Breast epithelium (tissue), 4 donors: ENCODE measurements at regions not wholly inside any gene's neighbourhood (a gene's known extent, or its start where the extent isn't known, plus 50 kb on each side); places are given as distances from the start of the nearest gene placed in this dataset.

Source experiments
- DNase-seq, 2 donors: peaks; one replicate each; pipeline ENCODE4 v3.0.0-alpha.2; 2019; ENCODE audit warnings: low spot score in 2 of 2
- H3K27ac ChIP-seq, 2 donors: fragments of 200-600 bp; sonication (generic) in 1 of 2; one replicate each; pipeline ENCODE4 v1.5.1; 2016 to 2019; ENCODE audit warnings: mild to moderate bottlenecking in 1 of 2
- H3K27me3 ChIP-seq, 2 donors: fragments of 200-600 bp; sonication (generic) in 1 of 2; one replicate each; pipeline versions ENCODE4 v1.5.1 to v1.6.0; 2017 to 2019; ENCODE audit warnings: control low read depth in 1 of 2, mild to moderate bottlenecking in 1 of 2
- H3K36me3 ChIP-seq: fragments of 200-600 bp; one replicate; pipeline ENCODE4 v1.5.1; 2019
- H3K4me1 ChIP-seq, 2 donors: fragments of 200-600 bp; sonication (generic); one replicate each; pipeline ENCODE4 v1.5.1; 2016 to 2019; ENCODE audit warnings: control low read depth in 1 of 2
- H3K4me3 ChIP-seq, 3 donors: fragments of 200-600 bp; sonication (generic); 1 replicate in 2 of 3; 2 replicates in 1 of 3; pipeline ENCODE4 v1.5.1; 2016 to 2019; ENCODE audit warnings: mild to moderate bottlenecking in 3 of 3, moderate library complexity in 2 of 3
- H3K9me3 ChIP-seq, 2 donors: fragments of 200-600 bp; sonication (generic) in 1 of 2; one replicate each; pipeline ENCODE4 v1.5.1; 2016 to 2019; ENCODE audit warnings: control low read depth in 1 of 2
- POLR2A ChIP-seq: fragments of 450-650 bp; IDR thresholded peaks from one replicate; pipeline ENCODE4 v1.6.1; 2016; ENCODE audit warnings: antibody characterized with exemption, mild to moderate bottlenecking, moderate library complexity
- POLR2AphosphoS5 ChIP-seq, 3 donors: sonication (generic); formaldehyde crosslinking; IDR thresholded peaks; one replicate each; pipeline ENCODE4 v1.6.1; 2017; ENCODE audit warnings: antibody characterized with exemption in 3 of 3
- intact Hi-C: fragments of 100-400 bp; cut with DNase I; formaldehyde crosslinking; loops from one replicate; pipeline ENCODE4 v1.15.1; 2023; ENCODE audit warnings: low total_unique reads
- TF ChIP-seq, protein P1 (sequence below), 3 donors: fragments of 450-650 bp; IDR thresholded peaks; one replicate each; pipeline ENCODE4 v1.5.1; 2016 to 2017; ENCODE audit warnings: antibody characterized with exemption in 3 of 3, mild to moderate bottlenecking in 3 of 3, moderate library complexity in 3 of 3

DNA sequence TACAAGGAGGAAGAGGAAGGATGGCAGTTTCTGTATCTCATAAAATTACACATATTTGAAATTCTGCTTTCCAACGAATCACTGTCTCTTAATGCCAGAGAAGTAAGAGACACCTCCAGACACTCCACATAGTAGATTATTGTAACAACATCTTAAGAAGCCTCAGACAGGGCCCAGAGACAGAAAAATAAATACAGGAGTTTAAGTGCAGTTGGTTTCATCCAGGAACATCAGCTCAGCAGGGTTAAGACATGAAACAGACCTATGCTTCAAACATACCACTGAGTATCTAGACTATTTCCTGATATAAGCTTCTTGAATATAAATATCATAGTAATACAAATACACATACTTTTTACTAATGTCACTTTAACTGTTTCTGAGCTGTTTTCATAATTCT, 290.3 kb downstream of the ADAMTS20 start:
- Histone ChIP-seq H3K4me1 (no peaks in the 10 kb centered on the region), H3K36me3 (no peaks in the 10 kb centered on the region), H3K4me3 (no peak overlapping the region), H3K9me3 (no peaks in the 10 kb centered on the region), H3K27me3 (no peaks in the 10 kb centered on the region), H3K27ac (no peak overlapping the region)
- intact Hi-C loops = no loop called here
- DNase-seq = no peak
- TF ChIP-seq, protein P1, sequence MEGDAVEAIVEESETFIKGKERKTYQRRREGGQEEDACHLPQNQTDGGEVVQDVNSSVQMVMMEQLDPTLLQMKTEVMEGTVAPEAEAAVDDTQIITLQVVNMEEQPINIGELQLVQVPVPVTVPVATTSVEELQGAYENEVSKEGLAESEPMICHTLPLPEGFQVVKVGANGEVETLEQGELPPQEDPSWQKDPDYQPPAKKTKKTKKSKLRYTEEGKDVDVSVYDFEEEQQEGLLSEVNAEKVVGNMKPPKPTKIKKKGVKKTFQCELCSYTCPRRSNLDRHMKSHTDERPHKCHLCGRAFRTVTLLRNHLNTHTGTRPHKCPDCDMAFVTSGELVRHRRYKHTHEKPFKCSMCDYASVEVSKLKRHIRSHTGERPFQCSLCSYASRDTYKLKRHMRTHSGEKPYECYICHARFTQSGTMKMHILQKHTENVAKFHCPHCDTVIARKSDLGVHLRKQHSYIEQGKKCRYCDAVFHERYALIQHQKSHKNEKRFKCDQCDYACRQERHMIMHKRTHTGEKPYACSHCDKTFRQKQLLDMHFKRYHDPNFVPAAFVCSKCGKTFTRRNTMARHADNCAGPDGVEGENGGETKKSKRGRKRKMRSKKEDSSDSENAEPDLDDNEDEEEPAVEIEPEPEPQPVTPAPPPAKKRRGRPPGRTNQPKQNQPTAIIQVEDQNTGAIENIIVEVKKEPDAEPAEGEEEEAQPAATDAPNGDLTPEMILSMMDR (IDR thresholded peaks at IDR 0.05) = no peak
- TF ChIP-seq POLR2A = no peak
- TF ChIP-seq POLR2AphosphoS5 (IDR thresholded peaks at IDR 0.05) = no peak

DNA sequence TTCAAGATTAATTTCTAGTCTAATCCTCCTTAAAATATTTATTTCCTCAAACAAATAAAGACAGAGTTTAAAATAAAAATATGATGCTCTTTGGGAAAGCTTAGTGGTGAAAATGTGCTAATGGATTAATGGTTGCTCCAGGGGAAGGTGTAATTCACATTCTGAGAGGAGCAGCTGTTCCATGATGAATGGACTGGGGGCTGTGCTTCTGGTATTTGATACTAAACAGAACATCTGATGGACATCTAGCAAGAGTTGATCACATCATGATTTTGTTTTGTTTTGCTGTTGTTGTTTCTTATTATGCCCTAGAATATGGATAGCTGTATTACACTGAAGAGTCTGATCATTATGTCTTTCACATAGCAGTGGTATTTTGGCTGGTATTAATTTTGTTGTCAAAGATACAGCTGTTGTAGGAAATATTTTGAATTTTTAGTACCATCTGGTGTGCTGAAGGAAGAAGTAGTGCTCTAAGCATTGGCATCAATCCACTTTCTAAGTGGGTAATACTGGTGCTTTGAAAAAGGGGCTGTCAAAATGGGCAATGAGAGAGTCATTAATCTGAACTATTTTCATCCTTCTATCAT, 296.4 kb downstream of the ADAMTS20 start:
- H3K9me3 ChIP-seq = no peaks in the 10 kb centered on the region
- intact Hi-C loops = no loop called here

DNA sequence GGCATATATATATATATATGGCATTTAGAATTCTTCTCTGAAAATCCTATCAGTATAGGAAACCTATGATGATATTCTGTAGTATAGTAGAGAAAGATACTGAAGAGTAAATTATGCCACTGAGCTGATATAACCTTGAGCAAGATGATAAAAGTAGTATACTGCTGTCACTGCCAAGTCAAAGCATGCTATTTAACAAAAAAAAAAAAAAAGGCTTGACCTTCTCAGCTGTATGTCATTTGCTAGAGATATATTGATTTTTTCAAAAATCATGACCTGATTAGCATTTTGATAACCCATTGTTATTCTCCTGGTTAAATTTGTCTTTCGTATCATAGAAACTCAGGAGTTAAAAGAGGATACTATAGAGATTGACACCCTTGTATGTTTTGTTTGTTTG, 299.4 kb downstream of the ADAMTS20 start:
- H3K4me3 ChIP-seq = no peak overlapping the region
- intact Hi-C loops = no loop called here
- TF ChIP-seq, protein P1 (IDR thresholded peaks at IDR 0.05) = no peak
- TF ChIP-seq POLR2A (no peak), POLR2AphosphoS5 (IDR thresholded peaks at IDR 0.05) (no peak)
- no peaks in the 10 kb centered on the region for H3K36me3 ChIP-seq
- no peak overlapping the region for H3K27ac ChIP-seq
- H3K4me1 ChIP-seq = no peaks in the 10 kb centered on the region
- H3K9me3 ChIP-seq = no peaks in the 10 kb centered on the region
- no peaks in the 10 kb centered on the region for H3K27me3 ChIP-seq
- no peak for DNase-seq

More for the DNA sequence above, 296.4 kb downstream of the ADAMTS20 start:
- no peak overlapping the region for H3K4me3 ChIP-seq
- H3K27me3 ChIP-seq = no peaks in the 10 kb centered on the region
- no peaks in the 10 kb centered on the region for H3K4me1 ChIP-seq
- no peaks in the 10 kb centered on the region for H3K36me3 ChIP-seq
- DNase-seq = no peak
- no peak overlapping the region for H3K27ac ChIP-seq
- TF ChIP-seq POLR2A (no peak), POLR2AphosphoS5 (IDR thresholded peaks at IDR 0.05) (no peak)
- TF ChIP-seq, protein P1 (IDR thresholded peaks at IDR 0.05) = no peak

DNA sequence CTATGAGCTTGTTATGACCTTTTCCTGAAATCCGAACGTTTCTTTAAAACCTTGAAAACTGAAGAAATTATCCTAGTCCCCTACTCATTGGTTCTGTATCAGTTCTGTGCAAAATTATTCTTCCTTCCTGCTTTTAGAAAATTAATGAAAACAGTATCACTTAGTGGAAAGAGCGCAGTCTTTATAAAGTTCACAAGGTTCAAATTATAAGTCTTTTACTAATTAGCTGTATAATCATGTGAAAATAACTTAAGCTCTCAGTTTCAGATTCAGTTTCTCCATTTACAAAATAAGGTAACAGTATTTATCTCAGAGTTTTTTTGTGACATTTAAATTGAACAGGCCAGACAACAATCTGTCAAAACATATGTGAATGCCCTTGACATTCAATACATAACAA, 306.1 kb downstream of the ADAMTS20 start:
- TF ChIP-seq, protein P1 (IDR thresholded peaks at IDR 0.05) = no peak
- no peak for TF ChIP-seq POLR2A
- no peak for TF ChIP-seq POLR2AphosphoS5 (IDR thresholded peaks at IDR 0.05)

DNA sequence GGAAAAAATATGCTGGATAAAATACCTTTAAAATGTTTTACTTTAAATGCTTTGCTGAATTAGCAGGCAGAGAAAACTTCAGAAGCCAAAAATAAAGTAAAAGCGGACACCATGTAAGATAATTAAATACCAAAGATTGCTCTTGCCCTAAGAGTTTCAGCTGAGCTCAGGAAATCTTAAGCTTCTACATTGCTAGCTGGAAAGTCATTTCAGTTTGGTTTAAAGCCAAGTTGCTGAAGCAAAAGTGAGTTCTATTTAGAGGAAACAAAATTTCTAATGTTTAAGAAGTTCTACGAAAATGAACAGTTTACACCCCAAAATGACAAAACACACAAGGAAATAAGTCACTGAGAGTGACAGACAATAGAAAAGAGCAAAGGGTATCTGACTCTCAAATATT, 310.0 kb downstream of the ADAMTS20 start:
- no peak overlapping the region for H3K27ac ChIP-seq
- H3K4me3 ChIP-seq = no peak overlapping the region
- no peaks in the 10 kb centered on the region for H3K9me3 ChIP-seq
- DNase-seq = no peak
- TF ChIP-seq, protein P1 (IDR thresholded peaks at IDR 0.05) = no peak
- no peak for TF ChIP-seq POLR2A
- no peak for TF ChIP-seq POLR2AphosphoS5 (IDR thresholded peaks at IDR 0.05)
- intact Hi-C loops = no loop called here
- H3K36me3 ChIP-seq = no peaks in the 10 kb centered on the region
- H3K27me3 ChIP-seq = no peaks in the 10 kb centered on the region
- H3K4me1 ChIP-seq = no peaks in the 10 kb centered on the region

More for the DNA sequence above, 306.1 kb downstream of the ADAMTS20 start:
- Histone ChIP-seq H3K4me1 (no peaks in the 10 kb centered on the region), H3K36me3 (no peaks in the 10 kb centered on the region), H3K27ac (no peak overlapping the region), H3K4me3 (no peak overlapping the region), H3K27me3 (no peaks in the 10 kb centered on the region), H3K9me3 (no peaks in the 10 kb centered on the region)
- no peak for DNase-seq
- intact Hi-C loops = no loop called here
